ENCODE measurements at regions not wholly inside any gene's neighbourhood (a gene's known extent, or its start where the extent isn't known, plus 50 kb on each side); places are given as distances from the start of the nearest gene placed in this dataset.

GRCh38 chrX:120020305-120020704 lies 57.2 kb downstream of the RHOXF2B start:
- TF ChIP-seq CTCF (conservative IDR thresholded peaks at IDR 0.05), result no peak
- no peaks in the 10 kb centered on the region for H3K79me2 ChIP-seq (ENCODE audit: insufficient read depth, low read length)
- H3K27me3 ChIP-seq (ENCODE audit: insufficient read depth, low read length), result peaks cover 27% of the 10 kb centered on the region; the same call in 1 of the 2 replicates
- no peak overlapping the region for H3K4me2 ChIP-seq (ENCODE audit: insufficient read depth, insufficient read length, low read length)
- no peak overlapping the region for H3K14ac ChIP-seq (ENCODE audit: insufficient read depth, low read length)
- no peak overlapping the region for H3K27ac ChIP-seq (ENCODE audit: insufficient read length, low read depth, low read length)
- Mint-ChIP-seq H3K4me1 (peaks cover 4 to 7% of the 10 kb centered on the region in 2 experiments; a peak in 2 of 4 replicates), H3K4me3 (no peak overlapping the region), H3K36me3 (ENCODE audit: insufficient read depth in 1 of 3, low read depth in 3 of 3) (peaks cover 0 to 3% (median 2%) of the 10 kb centered on the region in 3 experiments; a peak in 2 of 7 replicates), H3K27ac (no peak overlapping the region), H3K27me3 (ENCODE audit: low read depth) (peaks cover 54% of the 10 kb centered on the region), H3K9me3 (peaks cover 65 to 67% of the 10 kb centered on the region in 2 experiments)
- H4K8ac ChIP-seq (replicated peaks; ENCODE audit: insufficient read length, low read depth, low read length), result no peak overlapping the region
- no peak for DNase-seq
- H3K4ac ChIP-seq (ENCODE audit: low read depth, low read length), result no peak overlapping the region
- H3K9ac ChIP-seq (ENCODE audit: extremely low read depth, insufficient read length, low read length), result no peak overlapping the region
- no peak overlapping the region for H2BK20ac ChIP-seq (ENCODE audit: low read depth, low read length, poor library complexity, severe bottlenecking)
- H2AK5ac ChIP-seq (ENCODE audit: insufficient read length, low read length), result no peak overlapping the region
- H4K5ac ChIP-seq (ENCODE audit: insufficient read length, low read depth, low read length), result no peak overlapping the region
- peaks cover 8% of the 10 kb centered on the region for H3K23me2 ChIP-seq (ENCODE audit: insufficient read length, low read depth, low read length, poor library complexity, severe bottlenecking)
- H3K18ac ChIP-seq (ENCODE audit: insufficient read length, low read depth, low read length), result no peak overlapping the region
- H2BK15ac ChIP-seq (ENCODE audit: low read depth, low read length), result no peak overlapping the region
- no peaks in the 10 kb centered on the region for H3K79me1 ChIP-seq (ENCODE audit: insufficient read depth, low read depth, low read length, poor library complexity, severe bottlenecking)
- no peaks in the 10 kb centered on the region for H4K20me1 ChIP-seq (ENCODE audit: control insufficient read depth, insufficient read depth, insufficient read length)
- H2BK120ac ChIP-seq (ENCODE audit: low read depth, low read length, poor library complexity, severe bottlenecking), result no peak overlapping the region
- peaks cover 44% of the 10 kb centered on the region for H3K9me3 ChIP-seq (ENCODE audit: control insufficient read depth, low read depth, low read length)
- no peak overlapping the region for H2BK12ac ChIP-seq (ENCODE audit: insufficient read length, low read depth, low read length)
- H4K91ac ChIP-seq (ENCODE audit: insufficient read length, low read depth, low read length), result no peak overlapping the region
- H2AFZ ChIP-seq (ENCODE audit: low read length), result no peak overlapping the region
- no peak overlapping the region for H3T11ph ChIP-seq (ENCODE audit: low read length)
- no CpG with 5 or more reads among the region's 4 CpGs for WGBS (ENCODE audit: extremely low coverage, insufficient read length, low lambda C conversion rate)
- no peaks in the 10 kb centered on the region for H3K4me1 ChIP-seq (ENCODE audit: insufficient read depth, low read length)
- no peak overlapping the region for H2BK5ac ChIP-seq (ENCODE audit: insufficient read length, low read length)
- H3K23ac ChIP-seq (ENCODE audit: insufficient read length, low read depth, low read length), result no peak overlapping the region
- no peak overlapping the region for H3K56ac ChIP-seq (ENCODE audit: insufficient read length, low read depth, low read length)

Data from H9 (cell line).